Caco-2 (cell line): ENCODE measurements at regions not wholly inside any gene's neighbourhood (a gene's known extent, or its start where the extent isn't known, plus 50 kb on each side); places are given as distances from the start of the nearest gene placed in this dataset.

Experiments
- BruUV-seq: library from RNA; stranded (reverse); fragments of 400-500 nt; replicated peaks from 2 replicates; lab custom pipeline; 2021; lab: Mats Ljungman, UMichigan
- CTCF ChIA-PET: fragments of 300-600 bp; sonication (Branson Sonifier 250); formaldehyde crosslinking; loops from one replicate; lab custom pipeline; 2022; ENCODE audit warnings: antibody characterized with exemption; lab: Charles Lee
- POLR2A ChIA-PET: fragments of 300-600 bp; sonication (Branson Sonifier 250); formaldehyde crosslinking; loops from one replicate; lab custom pipeline; 2022; ENCODE audit warnings: antibody characterized with exemption; lab: Charles Lee
- DNase-seq, 2 experiments: peaks; one replicate each; pipeline versions ENCODE4 v3.0.0 to v3.0.0-alpha.2; 2020 to 2022
- H3K27me3 ChIP-seq: replicated peaks from 2 replicates; pipeline ENCODE4 v1.6.0; 2011; ENCODE audit warnings: low read length; ENCODE audit not compliant: control insufficient read depth, insufficient read depth
- H3K36me3 ChIP-seq: 2 replicates; pipeline ENCODE4 v1.5.1; 2011; ENCODE audit warnings: low read length; ENCODE audit not compliant: control insufficient read depth, insufficient read depth
- H3K4me1 ChIP-seq: fragments of 250-450 bp; sonication (Bioruptor Pico); 2 replicates; pipeline ENCODE4 v1.5.1; 2020; ENCODE audit warnings: mild to moderate bottlenecking
- H3K4me3 ChIP-seq: 2 replicates; pipeline ENCODE4 v1.5.1; 2011; ENCODE audit warnings: low read depth, mild to moderate bottlenecking, control low read depth, low read length
- H3K9me3 ChIP-seq: fragments of 250-450 bp; sonication (Bioruptor Pico); 2 replicates; pipeline ENCODE4 v1.5.1; 2020; ENCODE audit warnings: mild to moderate bottlenecking, moderate library complexity
- H3K27ac Mint-ChIP-seq: one replicate; pipeline ENCODE4 v1.8.0; 2022; ENCODE audit warnings: mixed read lengths; ENCODE audit not compliant: unreplicated experiment
- H3K27me3 Mint-ChIP-seq: one replicate; pipeline ENCODE4 v1.8.0; 2022; ENCODE audit warnings: mixed read lengths; ENCODE audit not compliant: insufficient read depth, unreplicated experiment
- H3K36me3 Mint-ChIP-seq: one replicate; pipeline ENCODE4 v1.8.0; 2022; ENCODE audit warnings: mild to moderate bottlenecking, mixed read lengths; ENCODE audit not compliant: insufficient read depth, unreplicated experiment
- H3K4me1 Mint-ChIP-seq: one replicate; pipeline ENCODE4 v1.8.0; 2022; ENCODE audit warnings: low read depth, mixed read lengths; ENCODE audit not compliant: unreplicated experiment
- H3K4me3 Mint-ChIP-seq: one replicate; pipeline ENCODE4 v1.8.0; 2022; ENCODE audit warnings: mild to moderate bottlenecking, moderate library complexity, mixed read lengths; ENCODE audit not compliant: unreplicated experiment
- H3K9me3 Mint-ChIP-seq: one replicate; pipeline ENCODE4 v1.8.0; 2022; ENCODE audit warnings: mixed read lengths; ENCODE audit not compliant: unreplicated experiment
- CTCF ChIP-seq, 2 experiments: fragments of 200-600 bp in 1 of 2; IDR thresholded peaks; 1 replicate in 1 of 2; 2 replicates in 1 of 2; pipeline versions ENCODE4 v1.5.1 to v1.8.0; 2011 to 2022; ENCODE audit warnings: antibody characterized with exemption in 1 of 2, control low read depth in 1 of 2, inconsistent platforms in 1 of 2, low read depth in 1 of 2, low read length in 1 of 2, mild to moderate bottlenecking in 1 of 2, moderate library complexity in 1 of 2; ENCODE audit not compliant: insufficient read depth in 1 of 2, severe bottlenecking in 1 of 2, unreplicated experiment in 1 of 2
- intact Hi-C: fragments of 100-400 bp; cut with micrococcal nuclease; formaldehyde crosslinking; loops from one replicate; pipeline ENCODE4 v1.10.0; 2022; ENCODE audit not compliant: unreplicated experiment

- no peak overlapping the region for H3K4me3 Mint-ChIP-seq
- ChIA-PET POLR2A (no interaction called here), CTCF (no interaction called here)
- H3K27me3 Mint-ChIP-seq = peaks cover 6% of the 10 kb centered on the region
- DNase-seq = no peak
- TF ChIP-seq CTCF (IDR thresholded peaks at IDR 0.05; ENCODE audit: insufficient read depth in 1 of 2, low read depth in 1 of 2, low read length in 1 of 2, severe bottlenecking in 1 of 2, unreplicated experiment in 1 of 2) = no peak
- intact Hi-C loops = no loop called here
- Histone ChIP-seq H3K4me3 (no peak overlapping the region), H3K9me3 (no peaks in the 10 kb centered on the region), H3K36me3 (no peaks in the 10 kb centered on the region), H3K4me1 (no peaks in the 10 kb centered on the region), H3K27me3 (no peaks in the 10 kb centered on the region)
- H3K27ac Mint-ChIP-seq = no peak overlapping the region
- no peaks in the 10 kb centered on the region for H3K9me3 Mint-ChIP-seq
- no peaks in the 10 kb centered on the region for H3K36me3 Mint-ChIP-seq
- H3K4me1 Mint-ChIP-seq = no peaks in the 10 kb centered on the region
- BruUV-seq = no TSS peak
Measured at GRCh38 chrX:23578079-23578478, 89.2 kb upstream of the PRDX4 start.

GRCh38 chrX:23589496-23589895 is 77.8 kb upstream of the PRDX4 start:
- no peak for DNase-seq
- no peaks in the 10 kb centered on the region for H3K4me1 Mint-ChIP-seq
- no peak overlapping the region for H3K27ac Mint-ChIP-seq
- no peaks in the 10 kb centered on the region for H3K36me3 Mint-ChIP-seq
- H3K4me3 Mint-ChIP-seq = no peak overlapping the region
- ChIA-PET POLR2A (no interaction called here), CTCF (no interaction called here)
- H3K4me3 ChIP-seq = no peak overlapping the region
- no peaks in the 10 kb centered on the region for H3K9me3 ChIP-seq
- no peak for TF ChIP-seq CTCF (IDR thresholded peaks at IDR 0.05; ENCODE audit: insufficient read depth in 1 of 2, low read depth in 1 of 2, low read length in 1 of 2, severe bottlenecking in 1 of 2, unreplicated experiment in 1 of 2)
- no peaks in the 10 kb centered on the region for H3K9me3 Mint-ChIP-seq
- no peaks in the 10 kb centered on the region for H3K27me3 Mint-ChIP-seq
- no peaks in the 10 kb centered on the region for H3K4me1 ChIP-seq
- no peaks in the 10 kb centered on the region for H3K27me3 ChIP-seq
- intact Hi-C loops = no loop called here
- no TSS peak for BruUV-seq
- no peaks in the 10 kb centered on the region for H3K36me3 ChIP-seq

- CTCF ChIA-PET = no interaction called here
- H3K9me3 ChIP-seq = no peaks in the 10 kb centered on the region
- no peak overlapping the region for H3K4me3 ChIP-seq
- no peaks in the 10 kb centered on the region for H3K4me1 ChIP-seq
- intact Hi-C loops = no loop called here
- TF ChIP-seq CTCF (IDR thresholded peaks at IDR 0.05; ENCODE audit: insufficient read depth in 1 of 2, low read depth in 1 of 2, low read length in 1 of 2, severe bottlenecking in 1 of 2, unreplicated experiment in 1 of 2) = no peak
- Mint-ChIP-seq H3K27ac (no peak overlapping the region), H3K4me1 (no peaks in the 10 kb centered on the region), H3K4me3 (no peak overlapping the region), H3K36me3 (no peaks in the 10 kb centered on the region), H3K9me3 (no peaks in the 10 kb centered on the region), H3K27me3 (no peaks in the 10 kb centered on the region)
- no peaks in the 10 kb centered on the region for H3K27me3 ChIP-seq
- POLR2A ChIA-PET = no interaction called here
- DNase-seq = no peak
- BruUV-seq = no TSS peak
- no peaks in the 10 kb centered on the region for H3K36me3 ChIP-seq
Measured at GRCh38 chrX:23592741-23593140, 74.6 kb upstream of the PRDX4 start.
